HEK293T (cell line): ENCODE measurements at regions not wholly inside any gene's neighbourhood (a gene's known extent, or its start where the extent isn't known, plus 50 kb on each side); places are given as distances from the start of the nearest gene placed in this dataset.

Experiments used
- ARNT ChIP-seq: fragments of 450-650 bp; IDR thresholded peaks from 2 replicates; pipeline ENCODE4 v1.6.1; 2017; ENCODE audit warnings: mild to moderate bottlenecking
- BHLHE40 ChIP-seq: fragments of 450-650 bp; IDR thresholded peaks from 2 replicates; pipeline ENCODE4 v1.6.1; 2016; ENCODE audit warnings: mild to moderate bottlenecking, moderate library complexity, borderline replicate concordance
- CTBP1 ChIP-seq: fragments of 450-650 bp; IDR thresholded peaks from 2 replicates; pipeline ENCODE4 v1.6.1; 2016; ENCODE audit warnings: borderline replicate concordance
- ELF4 ChIP-seq: fragments of 450-650 bp; IDR thresholded peaks from 2 replicates; pipeline ENCODE4 v1.6.1; 2017; ENCODE audit warnings: antibody characterized with exemption
- FOXA1 ChIP-seq: fragments of 450-650 bp; IDR thresholded peaks from 2 replicates; pipeline ENCODE4 v1.6.1; 2016; ENCODE audit warnings: mild to moderate bottlenecking
- FOXK2 ChIP-seq: fragments of 450-650 bp; IDR thresholded peaks from 2 replicates; pipeline ENCODE4 v1.6.1; 2016; ENCODE audit warnings: mild to moderate bottlenecking
- FOXM1 ChIP-seq: fragments of 450-650 bp; IDR thresholded peaks from 2 replicates; pipeline ENCODE4 v1.6.1; 2017; ENCODE audit warnings: mild to moderate bottlenecking, borderline replicate concordance
- HDGF ChIP-seq: fragments of 450-650 bp; IDR thresholded peaks from 2 replicates; pipeline ENCODE4 v1.6.1; 2017; ENCODE audit warnings: antibody characterized with exemption, borderline replicate concordance
- LEF1 ChIP-seq: fragments of 450-650 bp; IDR thresholded peaks from 2 replicates; pipeline ENCODE4 v1.6.1; 2017; ENCODE audit warnings: mild to moderate bottlenecking, borderline replicate concordance
- NFRKB ChIP-seq: fragments of 450-650 bp; IDR thresholded peaks from 2 replicates; pipeline ENCODE4 v1.6.1; 2016; ENCODE audit warnings: mild to moderate bottlenecking, moderate library complexity
- PKNOX1 ChIP-seq: fragments of 450-650 bp; IDR thresholded peaks from 2 replicates; pipeline ENCODE4 v1.6.1; 2016
- SP1 ChIP-seq: fragments of 450-650 bp; IDR thresholded peaks from 2 replicates; pipeline ENCODE4 v1.6.1; 2017
- SUZ12 ChIP-seq: fragments of 450-650 bp; IDR thresholded peaks from 2 replicates; pipeline ENCODE4 v1.6.1; 2016; ENCODE audit warnings: mild to moderate bottlenecking
- ZNF384 ChIP-seq: fragments of 450-650 bp; IDR thresholded peaks from 2 replicates; pipeline ENCODE4 v1.6.1; 2016

GRCh38 chr1:218695525-218695924 lies 350.4 kb downstream of the TGFB2 start:
- TF ChIP-seq ZNF384 (no peak), SUZ12 (no peak), BHLHE40 (no peak), FOXM1 (no peak), PKNOX1 (no peak), FOXA1 (no peak), NFRKB (no peak), HDGF (no peak), SP1 (no peak), ELF4 (no peak), LEF1 (no peak), CTBP1 (no peak), ARNT (no peak), FOXK2 (no peak)
